ENCODE measurements at regions not wholly inside any gene's neighbourhood (a gene's known extent, or its start where the extent isn't known, plus 50 kb on each side); places are given as distances from the start of the nearest gene placed in this dataset.

GRCh38 chr1:19536519-19536918 lies 51.2 kb upstream of the CAPZB start:
- Histone ChIP-seq H3K4me3 (ENCODE audit: extremely low read depth in 1 of 4, insufficient read depth in 2 of 4, low read depth in 3 of 4, low read length in 4 of 4) (no peak overlapping the region), H4K5ac (ENCODE audit: insufficient read length, low read depth, low read length) (no peak overlapping the region), H3K9ac (replicated peaks in 1 of 4; ENCODE audit: extremely low read depth in 1 of 4, low read depth in 3 of 4, low read length in 3 of 4) (no peak overlapping the region), H4K20me1 (replicated peaks in 1 of 2; ENCODE audit: control insufficient read depth in 1 of 2, insufficient read depth in 2 of 2, low read length in 2 of 2) (no peaks in the 10 kb centered on the region), H3K27me3 (replicated peaks in 1 of 4; ENCODE audit: control insufficient read depth in 3 of 4, extremely low read depth in 1 of 4, insufficient read depth in 3 of 4, low read length in 3 of 4) (no peaks in the 10 kb centered on the region; a peak in 1 of 7 replicates), H3K4me2 (ENCODE audit: insufficient read depth in 1 of 2, low read depth in 2 of 2, low read length in 2 of 2) (no peak overlapping the region), H3K79me2 (ENCODE audit: control insufficient read depth in 1 of 2, insufficient read depth in 2 of 2, low read length in 2 of 2) (no peaks in the 10 kb centered on the region), H2AK5ac (ENCODE audit: low read depth, low read length) (no peak overlapping the region), H3K79me1 (ENCODE audit: low read depth, low read length) (no peaks in the 10 kb centered on the region), H2BK20ac (ENCODE audit: low read length) (no peak overlapping the region), H2BK120ac (replicated peaks; ENCODE audit: low read depth, low read length) (no peak overlapping the region), H2AFZ (ENCODE audit: low read length) (no peak overlapping the region), H4K8ac (ENCODE audit: extremely low read depth, insufficient read depth, low read length) (no peak overlapping the region), H3K4me1 (replicated peaks in 1 of 4; ENCODE audit: control insufficient read depth in 3 of 4, insufficient read depth in 4 of 4, low read length in 3 of 4) (no peaks in the 10 kb centered on the region; a peak in 1 of 7 replicates), H3K4ac (replicated peaks; ENCODE audit: insufficient read length, low read depth, low read length) (no peak overlapping the region), H2BK5ac (ENCODE audit: low read depth, low read length) (no peak overlapping the region), H3K18ac (ENCODE audit: extremely low read depth, low read length) (no peak overlapping the region), H4K91ac (replicated peaks; ENCODE audit: insufficient read length, low read length) (no peak overlapping the region), H3K23ac (ENCODE audit: insufficient read length) (no peak overlapping the region), H3K36me3 (ENCODE audit: control insufficient read depth in 2 of 4, insufficient read depth in 4 of 4, low read length in 3 of 4) (no peaks in the 10 kb centered on the region), H3K23me2 (ENCODE audit: low read depth, low read length) (no peaks in the 10 kb centered on the region), H2BK12ac (ENCODE audit: low read depth, low read length) (no peak overlapping the region), H3K56ac (replicated peaks; ENCODE audit: insufficient read length, low read depth, low read length) (no peak overlapping the region), H3K14ac (ENCODE audit: insufficient read length) (no peak overlapping the region), H2BK15ac (ENCODE audit: low read length) (no peak overlapping the region), H3K27ac (ENCODE audit: low read depth, low read length) (no peak overlapping the region), H3K9me3 (ENCODE audit: insufficient read depth in 2 of 2, low read depth in 1 of 2, low read length in 1 of 2) (peaks cover 3 to 7% of the 10 kb centered on the region in 2 experiments; a peak in 2 of 4 replicates)
- 98% methylated on average over 6 of the region's 6 CpGs; no CpG with 5 or more reads in 1 of the 2 experiments for WGBS, 2 experiments (ENCODE audit: extremely low coverage in 1 of 2, insufficient coverage in 1 of 2, insufficient read length in 1 of 2, insufficient replicate concordance in 2 of 2, low coverage in 1 of 2, low lambda C conversion rate in 2 of 2, missing lambda C conversion rate in 1 of 2)
- POLR2A ChIA-PET (ENCODE audit: partially characterized antibody): interaction anchor here (0.6 to 0.7 kb wide), 2 partner anchors 13 to 175 kb away, joined by 3 read pairs; no protein-coding TSS in a partner anchor
- CTCF ChIA-PET (ENCODE audit: partially characterized antibody): interaction anchor here (0.6 to 1.9 kb wide), 3 partner anchors 14 to 123 kb away, joined by 3 to 4 read pairs (median 3); no protein-coding TSS in a partner anchor
- no peak for DNase-seq (ENCODE audit: low read depth in 1 of 2, low spot score in 2 of 2)
- FAIRE-seq: no peak
- no peak for TF ChIP-seq YY1 (IDR thresholded peaks at IDR 0.05; ENCODE audit: low read depth, low read length)
- TF ChIP-seq ATF3 (IDR thresholded peaks at IDR 0.05; ENCODE audit: insufficient read depth, low read depth, low read length): no peak
- no peak for TF ChIP-seq ATF2 (IDR thresholded peaks at IDR 0.05; ENCODE audit: low read length)
- no peak for TF ChIP-seq MAX (IDR thresholded peaks at IDR 0.05)
- no peak for TF ChIP-seq TBP (IDR thresholded peaks at IDR 0.05; ENCODE audit: low read depth, low read length)
- no peak for TF ChIP-seq TCF12 (IDR thresholded peaks at IDR 0.05; ENCODE audit: low read depth, low read length)
- TF ChIP-seq KDM4A (IDR thresholded peaks at IDR 0.05; ENCODE audit: low read depth, low read length, severe bottlenecking): no peak
- no peak for TF ChIP-seq KDM1A (IDR thresholded peaks at IDR 0.05; ENCODE audit: borderline replicate concordance, low read length)
- TF ChIP-seq SP4 (IDR thresholded peaks at IDR 0.05; ENCODE audit: low read length): no peak
- TF ChIP-seq CEBPB (IDR thresholded peaks at IDR 0.05; ENCODE audit: low read depth, low read length): no peak
- TF ChIP-seq TAF7 (optimal IDR thresholded peaks at IDR 0.05; ENCODE audit: borderline replicate concordance, low read depth, low read length): no peak
- TF ChIP-seq EP300 (IDR thresholded peaks at IDR 0.05; ENCODE audit: borderline replicate concordance in 1 of 2, low read depth in 2 of 2, low read length in 2 of 2): no peak

Measured in H1 (cell line).